SK-N-MC (cell line): ENCODE measurements at regions not wholly inside any gene's neighbourhood (a gene's known extent, or its start where the extent isn't known, plus 50 kb on each side); places are given as distances from the start of the nearest gene placed in this dataset.
"Not testable (repeated sequence)": the region's sequence is repeated elsewhere in the genome, so short reads cannot be mapped to it uniquely, and the experiment has no call there.

ENCODE experiments used
- DNase-seq: peaks from one replicate; pipeline ENCODE4 v3.0.0-alpha.2; 2011; ENCODE audit warnings: low read depth, low spot score
- H3K27ac ChIP-seq: fragments of 200-600 bp; sonication (generic); 2 replicates; pipeline ENCODE4 v1.5.1; 2016; ENCODE audit warnings: mixed run types
- H3K36me3 ChIP-seq: fragments of 200-600 bp; sonication (generic); 2 replicates; pipeline ENCODE4 v1.6.1; 2017; ENCODE audit warnings: antibody characterized with exemption, low read length, mixed read lengths; ENCODE audit not compliant: insufficient read depth
- H3K4me3 ChIP-seq: fragments of 200-600 bp; sonication (generic); 2 replicates; pipeline ENCODE4 v1.5.1; 2016
- H3K9ac ChIP-seq: fragments of 200-600 bp; sonication (generic); 2 replicates; pipeline ENCODE4 v1.8.0; 2017; ENCODE audit warnings: mixed run types, mixed read lengths; ENCODE audit not compliant: insufficient read length
- H3K9me3 ChIP-seq: fragments of 200-600 bp; sonication (generic); 2 replicates; pipeline ENCODE4 v1.6.1; 2017; ENCODE audit warnings: low read depth, mild to moderate bottlenecking, antibody characterized with exemption, low read length, moderate library complexity, mixed read lengths
- EZH2 ChIP-seq: fragments of 200-600 bp; sonication (generic); IDR thresholded peaks from one replicate; pipeline ENCODE4 v1.6.1; 2017; ENCODE audit warnings: antibody characterized with exemption
- FOXP2 ChIP-seq: optimal IDR thresholded peaks from 2 replicates; pipeline ENCODE3; 2011; ENCODE audit warnings: mild to moderate bottlenecking, moderate library complexity; ENCODE audit not compliant: insufficient read depth; ENCODE audit errors: extremely low read length, control extremely low read depth
- POLR2AphosphoS5 ChIP-seq: IDR thresholded peaks from 2 replicates; pipeline ENCODE4 v1.6.1; 2012; ENCODE audit warnings: mild to moderate bottlenecking, low read depth, low read length, borderline replicate concordance

GRCh38 chr2:16183345-16183744, 243.0 kb downstream of the MYCN start:
- H3K4me3 ChIP-seq = no peak overlapping the region
- no peak overlapping the region for H3K9ac ChIP-seq
- no peaks in the 10 kb centered on the region for H3K9me3 ChIP-seq
- no peak overlapping the region for H3K27ac ChIP-seq
- no peaks in the 10 kb centered on the region for H3K36me3 ChIP-seq
- no peak for TF ChIP-seq POLR2AphosphoS5
- no peak for TF ChIP-seq FOXP2
- no peak for TF ChIP-seq EZH2
- DNase-seq = no peak

- Histone ChIP-seq H3K9ac (no peak overlapping the region), H3K36me3 (no peaks in the 10 kb centered on the region), H3K27ac (no peak overlapping the region), H3K4me3 (no peak overlapping the region), H3K9me3 (no peaks in the 10 kb centered on the region)
- DNase-seq = no peak
- TF ChIP-seq FOXP2 (no peak), EZH2 (no peak), POLR2AphosphoS5 (no peak)
These were observed 242.5 kb downstream of the MYCN start for GRCh38 chr2:16182841-16183240.

GRCh38 chr2:16182311-16182815, 242.0 kb downstream of the MYCN start:
- H3K9ac ChIP-seq, H3K9me3 ChIP-seq, H3K4me3 ChIP-seq, DNase-seq, H3K36me3 ChIP-seq, H3K27ac ChIP-seq: not testable (repeated sequence)

- DNase-seq = no peak
- Histone ChIP-seq H3K36me3 (no peaks in the 10 kb centered on the region), H3K9ac (no peak overlapping the region), H3K9me3 (no peaks in the 10 kb centered on the region), H3K4me3 (no peak overlapping the region), H3K27ac (no peak overlapping the region)
- TF ChIP-seq POLR2AphosphoS5 = no peak
- no peak for TF ChIP-seq EZH2
- no peak for TF ChIP-seq FOXP2
These were observed 241.4 kb downstream of the MYCN start for GRCh38 chr2:16181741-16182090.

GRCh38 chr2:16181062-16181740, 240.9 kb downstream of the MYCN start:
- H3K9me3 ChIP-seq = no peaks in the 10 kb centered on the region
- H3K9ac ChIP-seq = no peak overlapping the region
- DNase-seq = no peak
- H3K27ac ChIP-seq = no peak overlapping the region
- TF ChIP-seq EZH2 (no peak), FOXP2 (no peak), POLR2AphosphoS5 (no peak)
- H3K36me3 ChIP-seq = no peaks in the 10 kb centered on the region
- H3K4me3 ChIP-seq = no peak overlapping the region

GRCh38 chr2:16180631-16181030, 240.3 kb downstream of the MYCN start:
- Histone ChIP-seq H3K27ac (no peak overlapping the region), H3K36me3 (no peaks in the 10 kb centered on the region), H3K9ac (no peak overlapping the region), H3K4me3 (no peak overlapping the region), H3K9me3 (no peaks in the 10 kb centered on the region)
- DNase-seq = no peak
- TF ChIP-seq FOXP2 (no peak), EZH2 (no peak), POLR2AphosphoS5 (no peak)

- no peak overlapping the region for H3K4me3 ChIP-seq
These were observed 239.5 kb downstream of the MYCN start for GRCh38 chr2:16179701-16180416.

GRCh38 chr2:16178551-16179130, 238.3 kb downstream of the MYCN start:
- no peak overlapping the region for H3K4me3 ChIP-seq
- H3K9ac ChIP-seq = no peak overlapping the region
- H3K36me3 ChIP-seq = no peaks in the 10 kb centered on the region
- DNase-seq = no peak
- no peak for TF ChIP-seq POLR2AphosphoS5
- TF ChIP-seq EZH2 = no peak
- TF ChIP-seq FOXP2 = no peak
- no peaks in the 10 kb centered on the region for H3K9me3 ChIP-seq
- no peak overlapping the region for H3K27ac ChIP-seq

More at GRCh38 chr2:16179701-16180416, 239.5 kb downstream of the MYCN start:
- no peak overlapping the region for H3K27ac ChIP-seq
- H3K36me3 ChIP-seq = no peaks in the 10 kb centered on the region
- no peaks in the 10 kb centered on the region for H3K9me3 ChIP-seq
- TF ChIP-seq FOXP2 (no peak), POLR2AphosphoS5 (no peak), EZH2 (no peak)
- no peak overlapping the region for H3K9ac ChIP-seq
- DNase-seq = no peak
